ENCODE measurements at regions not wholly inside any gene's neighbourhood (a gene's known extent, or its start where the extent isn't known, plus 50 kb on each side); places are given as distances from the start of the nearest gene placed in this dataset.
"Not testable (repeated sequence)": the region's sequence is repeated elsewhere in the genome, so short reads cannot be mapped to it uniquely, and the experiment has no call there.

DNA sequence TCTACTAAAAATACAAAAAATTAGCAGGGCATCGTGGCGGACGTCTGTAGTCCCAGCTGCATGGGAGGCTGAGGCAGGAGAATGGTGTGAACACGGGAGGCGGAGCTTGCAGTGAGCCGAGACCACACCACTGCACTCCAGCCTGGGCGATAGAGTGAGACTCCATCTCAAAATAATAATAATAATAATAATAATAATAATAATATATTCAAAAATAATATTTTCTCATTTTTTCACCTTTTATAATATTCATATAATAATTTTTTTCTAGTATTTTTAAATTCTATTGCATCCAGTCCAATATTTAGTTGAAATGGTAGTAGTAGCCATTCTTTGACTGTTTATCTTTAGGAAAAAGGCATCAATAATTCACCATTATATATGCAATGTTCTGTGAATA, 1767.7 kb upstream of the ACO1 start:
- not testable (repeated sequence) for H3K27me3 ChIP-seq (replicated peaks; ENCODE audit: control insufficient read depth, insufficient read depth, low read length); H3K4me3 ChIP-seq (ENCODE audit: low read length); DNase-seq (ENCODE audit: low read depth); H3K9me3 ChIP-seq (ENCODE audit: control insufficient read depth, low read length); H3K36me3 ChIP-seq (ENCODE audit: control insufficient read depth, insufficient read depth, low read length, severe bottlenecking); H3K4me1 ChIP-seq (ENCODE audit: control insufficient read depth, insufficient read depth, low read length); H3K9ac ChIP-seq (ENCODE audit: low read length)

DNA sequence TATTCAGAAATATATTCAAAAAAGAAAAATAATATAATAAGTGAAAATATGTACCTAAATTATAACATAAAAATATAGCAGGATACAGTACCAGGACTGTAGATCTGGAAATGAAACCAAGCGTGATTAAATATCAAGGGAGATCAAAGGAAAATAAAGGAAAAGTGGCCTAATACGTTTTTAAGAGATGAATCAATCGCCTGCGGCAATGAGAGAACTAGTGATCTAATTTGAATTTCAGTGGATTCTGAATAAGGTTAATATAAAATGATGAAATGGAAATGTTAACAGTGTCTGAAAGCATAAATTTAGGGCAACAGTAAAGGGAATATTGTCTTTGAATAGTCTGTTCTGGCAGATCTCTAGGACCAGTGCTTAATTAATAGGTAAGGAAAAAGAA, 1761.9 kb upstream of the ACO1 start:
- Histone ChIP-seq H3K9me3 (ENCODE audit: control insufficient read depth, low read length) (no peaks in the 10 kb centered on the region), H3K4me1 (ENCODE audit: control insufficient read depth, insufficient read depth, low read length) (no peaks in the 10 kb centered on the region), H3K27me3 (replicated peaks; ENCODE audit: control insufficient read depth, insufficient read depth, low read length) (no peaks in the 10 kb centered on the region), H3K36me3 (ENCODE audit: control insufficient read depth, insufficient read depth, low read length, severe bottlenecking) (no peaks in the 10 kb centered on the region), H3K9ac (ENCODE audit: low read length) (no peak overlapping the region), H3K4me3 (ENCODE audit: low read length) (no peak overlapping the region)
- no peak for DNase-seq (ENCODE audit: low read depth)

DNA sequence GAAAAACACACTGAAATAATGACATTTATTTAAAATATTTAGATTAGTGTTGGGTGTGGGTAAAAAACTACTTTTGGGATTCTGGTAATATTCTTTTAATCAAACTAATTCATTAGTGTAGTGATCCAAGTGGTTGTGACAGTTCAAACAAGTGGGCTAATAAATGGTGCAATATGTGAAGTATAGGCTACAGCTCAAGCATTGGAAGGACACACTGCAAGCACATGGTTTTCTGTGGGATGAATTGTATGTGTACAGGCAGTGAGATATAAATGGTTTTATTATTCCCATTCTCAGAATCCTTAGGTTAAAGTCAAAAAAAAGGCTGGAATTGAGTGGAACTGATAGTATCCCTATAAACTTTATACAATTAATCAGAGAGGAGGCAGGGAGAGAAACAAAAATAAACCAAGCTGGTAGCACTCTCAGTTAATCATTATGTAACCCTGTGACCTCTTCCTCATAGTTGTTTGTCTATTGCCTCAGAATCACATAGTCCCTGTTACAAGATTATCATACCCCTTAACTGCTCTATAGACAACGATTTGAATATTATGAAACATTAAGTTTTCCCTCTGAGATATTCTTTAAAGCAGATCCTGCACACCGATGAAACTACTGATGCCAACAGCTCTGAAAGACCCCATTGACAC, 1755.4 kb upstream of the ACO1 start:
- H3K4me3 ChIP-seq (ENCODE audit: low read length) = no peak overlapping the region
- no peak overlapping the region for H3K9ac ChIP-seq (ENCODE audit: low read length)
- no peaks in the 10 kb centered on the region for H3K4me1 ChIP-seq (ENCODE audit: control insufficient read depth, insufficient read depth, low read length)
- H3K27me3 ChIP-seq (replicated peaks; ENCODE audit: control insufficient read depth, insufficient read depth, low read length) = no peaks in the 10 kb centered on the region
- no peak for DNase-seq (ENCODE audit: low read depth)
- no peaks in the 10 kb centered on the region for H3K9me3 ChIP-seq (ENCODE audit: control insufficient read depth, low read length)
- H3K36me3 ChIP-seq (ENCODE audit: control insufficient read depth, insufficient read depth, low read length, severe bottlenecking) = no peaks in the 10 kb centered on the region

DNA sequence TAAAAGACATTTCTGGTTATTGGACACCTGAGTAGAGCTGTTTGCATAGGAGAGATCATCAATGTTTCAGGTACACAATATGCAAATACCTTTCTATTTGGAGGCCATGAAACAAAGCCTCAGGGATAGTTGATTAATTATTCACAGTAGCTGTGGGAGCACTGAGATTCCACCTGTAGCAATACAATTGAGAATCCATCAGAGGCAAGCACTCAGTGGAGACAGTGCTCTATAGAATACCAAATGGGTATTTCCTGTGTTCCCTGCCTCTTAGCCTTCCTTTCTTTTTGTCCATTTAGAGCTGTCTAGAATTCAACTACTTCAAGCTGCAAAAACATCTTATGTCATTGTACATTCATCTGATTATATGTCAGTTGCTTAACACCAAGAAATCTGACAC, 1754.0 kb upstream of the ACO1 start:
- H3K9ac ChIP-seq (ENCODE audit: low read length) = no peak overlapping the region
- no peaks in the 10 kb centered on the region for H3K4me1 ChIP-seq (ENCODE audit: control insufficient read depth, insufficient read depth, low read length)
- no peaks in the 10 kb centered on the region for H3K27me3 ChIP-seq (replicated peaks; ENCODE audit: control insufficient read depth, insufficient read depth, low read length)
- H3K36me3 ChIP-seq (ENCODE audit: control insufficient read depth, insufficient read depth, low read length, severe bottlenecking) = no peaks in the 10 kb centered on the region
- H3K9me3 ChIP-seq (ENCODE audit: control insufficient read depth, low read length) = no peaks in the 10 kb centered on the region
- no peak for DNase-seq (ENCODE audit: low read depth)
- no peak overlapping the region for H3K4me3 ChIP-seq (ENCODE audit: low read length)

DNA sequence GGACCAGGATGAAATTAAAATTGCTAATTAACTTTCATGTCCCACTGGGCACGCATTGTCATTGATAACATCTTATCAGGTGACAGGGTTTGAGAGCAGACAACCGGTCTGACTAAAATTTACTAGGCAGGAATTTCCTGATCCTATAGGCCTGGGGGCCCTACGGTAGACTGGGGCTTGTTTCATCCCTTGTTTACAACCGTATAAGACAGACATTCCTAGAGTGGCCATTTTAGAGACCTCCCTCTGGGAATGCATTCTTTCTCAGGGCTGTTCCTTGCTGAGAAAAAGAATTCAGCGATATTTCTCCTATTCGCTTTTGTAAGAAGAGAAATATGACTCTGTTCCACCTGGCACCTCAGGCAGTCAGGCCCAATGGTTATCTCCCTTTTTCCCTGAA, 1737.8 kb upstream of the ACO1 start:
- H3K27me3 ChIP-seq (replicated peaks; ENCODE audit: control insufficient read depth, insufficient read depth, low read length); H3K9ac ChIP-seq (ENCODE audit: low read length); DNase-seq (ENCODE audit: low read depth); H3K4me1 ChIP-seq (ENCODE audit: control insufficient read depth, insufficient read depth, low read length); H3K36me3 ChIP-seq (ENCODE audit: control insufficient read depth, insufficient read depth, low read length, severe bottlenecking); H3K4me3 ChIP-seq (ENCODE audit: low read length): not testable (repeated sequence)
- H3K9me3 ChIP-seq (ENCODE audit: control insufficient read depth, low read length) = peaks cover 16% of the 10 kb centered on the region

DNA sequence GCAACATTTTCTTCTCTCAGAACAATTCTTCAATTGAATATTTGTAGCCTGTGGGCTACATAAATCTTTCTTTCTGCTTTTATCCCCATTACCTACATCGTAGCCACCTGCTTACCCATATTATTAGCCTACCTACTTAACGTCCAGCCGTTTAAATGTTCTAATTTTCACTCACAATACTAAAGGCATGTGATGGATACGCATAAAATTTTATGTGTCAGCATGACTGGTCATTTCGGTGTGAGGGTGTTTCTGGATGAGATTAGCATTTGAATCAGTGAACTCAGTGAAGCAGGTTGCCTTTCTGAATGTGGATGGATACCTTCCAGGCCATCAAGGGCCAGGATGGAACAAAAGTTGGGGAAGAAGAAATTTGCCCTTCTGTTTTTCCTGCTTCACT, 1722.5 kb upstream of the ACO1 start:
- Histone ChIP-seq H3K9me3 (ENCODE audit: control insufficient read depth, low read length) (no peaks in the 10 kb centered on the region), H3K27me3 (replicated peaks; ENCODE audit: control insufficient read depth, insufficient read depth, low read length) (no peaks in the 10 kb centered on the region), H3K36me3 (ENCODE audit: control insufficient read depth, insufficient read depth, low read length, severe bottlenecking) (no peaks in the 10 kb centered on the region), H3K4me3 (ENCODE audit: low read length) (no peak overlapping the region), H3K4me1 (ENCODE audit: control insufficient read depth, insufficient read depth, low read length) (no peaks in the 10 kb centered on the region), H3K9ac (ENCODE audit: low read length) (no peak overlapping the region)
- DNase-seq (ENCODE audit: low read depth) = no peak

DNA sequence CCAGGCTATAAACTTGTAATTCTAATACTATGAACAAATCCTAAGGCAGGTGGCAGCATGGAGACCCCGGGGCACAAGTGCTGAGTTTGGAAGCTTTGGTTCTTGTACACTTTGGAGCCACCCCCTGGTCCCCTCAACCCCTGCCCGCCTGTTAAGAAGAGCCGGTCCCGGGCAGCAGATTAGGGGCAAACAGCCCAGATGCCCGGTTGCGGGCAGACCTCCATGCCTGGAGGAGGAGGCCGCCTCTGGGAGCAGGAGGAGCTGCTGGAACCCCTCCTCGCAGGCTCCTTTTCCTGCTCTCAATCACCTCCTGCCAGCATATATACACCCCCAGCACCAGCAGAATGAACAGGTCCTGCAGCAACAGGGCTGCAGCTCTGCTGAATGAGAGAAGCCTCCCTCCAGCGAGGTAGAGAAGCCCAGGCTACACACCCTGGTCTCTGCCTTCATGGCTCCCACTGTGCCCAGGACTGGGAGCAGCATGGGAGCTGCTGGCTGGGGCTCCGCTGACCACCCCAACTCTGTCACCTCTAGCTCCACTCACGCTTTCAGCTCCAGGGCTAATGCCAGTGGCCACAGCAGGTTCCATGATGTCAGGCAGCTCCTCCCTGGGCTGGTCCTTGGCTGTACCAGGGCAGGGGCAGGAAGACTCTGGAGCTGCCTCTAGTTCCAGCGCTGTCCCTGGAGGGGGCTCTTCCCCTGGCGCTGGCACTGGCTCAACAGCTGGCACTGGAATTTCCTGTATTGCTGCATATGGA, 1713.5 kb upstream of the ACO1 start:
- no peaks in the 10 kb centered on the region for H3K36me3 ChIP-seq (ENCODE audit: control insufficient read depth, insufficient read depth, low read length, severe bottlenecking)
- no peak for DNase-seq (ENCODE audit: low read depth)
- H3K4me1 ChIP-seq (ENCODE audit: control insufficient read depth, insufficient read depth, low read length) = no peaks in the 10 kb centered on the region
- no peak overlapping the region for H3K4me3 ChIP-seq (ENCODE audit: low read length)
- H3K27me3 ChIP-seq (replicated peaks; ENCODE audit: control insufficient read depth, insufficient read depth, low read length) = no peaks in the 10 kb centered on the region
- no peaks in the 10 kb centered on the region for H3K9me3 ChIP-seq (ENCODE audit: control insufficient read depth, low read length)
- no peak overlapping the region for H3K9ac ChIP-seq (ENCODE audit: low read length)

DNA sequence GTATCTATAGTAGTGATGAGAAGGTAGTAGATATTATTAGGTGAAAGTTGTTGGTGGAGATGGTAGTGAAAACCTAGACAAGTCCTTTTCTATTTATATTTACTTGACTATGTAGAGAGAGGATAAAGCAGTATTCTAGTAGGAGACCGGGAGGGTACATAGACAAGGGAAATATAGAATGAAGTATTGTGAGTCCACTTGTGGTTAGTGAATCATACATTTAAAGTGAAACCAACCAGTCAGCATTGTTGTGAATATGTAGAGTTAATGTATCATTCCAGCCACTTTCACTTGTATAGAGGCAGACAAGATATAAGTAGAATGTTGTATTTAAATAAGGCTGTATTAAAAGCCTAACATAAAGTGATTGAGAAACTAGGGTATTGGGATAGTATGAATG, 1711.3 kb upstream of the ACO1 start:
- no peak for DNase-seq (ENCODE audit: low read depth)
- no peak overlapping the region for H3K4me3 ChIP-seq (ENCODE audit: low read length)
- no peaks in the 10 kb centered on the region for H3K27me3 ChIP-seq (replicated peaks; ENCODE audit: control insufficient read depth, insufficient read depth, low read length)
- H3K4me1 ChIP-seq (ENCODE audit: control insufficient read depth, insufficient read depth, low read length) = no peaks in the 10 kb centered on the region
- no peaks in the 10 kb centered on the region for H3K9me3 ChIP-seq (ENCODE audit: control insufficient read depth, low read length)
- H3K9ac ChIP-seq (ENCODE audit: low read length) = no peak overlapping the region
- H3K36me3 ChIP-seq (ENCODE audit: control insufficient read depth, insufficient read depth, low read length, severe bottlenecking) = no peaks in the 10 kb centered on the region

DNA sequence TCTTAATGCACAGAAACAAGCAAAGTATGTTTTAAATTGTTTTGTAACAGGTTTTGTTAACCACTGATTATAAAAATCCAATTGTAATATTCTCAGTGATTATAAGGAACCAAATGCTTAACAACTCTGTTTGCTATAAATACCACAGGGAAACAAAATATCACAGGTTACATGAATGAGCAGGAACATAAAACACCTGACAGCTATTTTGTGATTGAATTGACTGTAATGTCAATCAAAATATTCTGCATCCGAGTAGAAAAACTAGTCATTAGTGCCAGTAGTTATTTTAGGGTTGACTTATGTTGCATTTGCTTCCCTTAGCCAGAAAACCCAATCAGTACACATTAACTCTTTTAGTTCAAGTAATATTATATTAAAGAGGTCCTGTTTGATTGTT, 1707.8 kb upstream of the ACO1 start:
- Histone ChIP-seq H3K9ac (ENCODE audit: low read length) (no peak overlapping the region), H3K36me3 (ENCODE audit: control insufficient read depth, insufficient read depth, low read length, severe bottlenecking) (no peaks in the 10 kb centered on the region), H3K4me3 (ENCODE audit: low read length) (no peak overlapping the region), H3K9me3 (ENCODE audit: control insufficient read depth, low read length) (peaks cover 6% of the 10 kb centered on the region), H3K27me3 (replicated peaks; ENCODE audit: control insufficient read depth, insufficient read depth, low read length) (no peaks in the 10 kb centered on the region), H3K4me1 (ENCODE audit: control insufficient read depth, insufficient read depth, low read length) (no peaks in the 10 kb centered on the region)
- no peak for DNase-seq (ENCODE audit: low read depth)

DNA sequence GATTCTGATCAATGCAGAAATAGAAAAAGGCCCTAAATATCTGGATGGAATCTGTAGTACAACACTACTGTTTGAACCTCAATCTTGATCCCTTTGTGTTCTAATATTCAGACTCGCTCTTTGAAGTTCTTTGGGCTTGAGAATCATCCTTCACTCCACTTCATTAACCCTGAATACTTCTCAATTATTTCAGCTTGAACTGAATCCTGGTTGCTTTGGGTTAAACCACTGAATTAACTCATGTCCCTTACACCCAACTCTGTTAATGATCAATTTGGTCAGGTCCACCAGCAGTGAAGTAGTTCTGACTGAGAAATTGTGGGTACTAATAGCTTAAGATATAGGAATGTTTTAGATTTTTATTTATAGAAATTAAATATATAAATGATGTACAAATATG, 1707.2 kb upstream of the ACO1 start:
- Histone ChIP-seq H3K9me3 (ENCODE audit: control insufficient read depth, low read length) (peaks cover 6% of the 10 kb centered on the region), H3K9ac (ENCODE audit: low read length) (no peak overlapping the region), H3K4me3 (ENCODE audit: low read length) (no peak overlapping the region), H3K4me1 (ENCODE audit: control insufficient read depth, insufficient read depth, low read length) (no peaks in the 10 kb centered on the region), H3K27me3 (replicated peaks; ENCODE audit: control insufficient read depth, insufficient read depth, low read length) (no peaks in the 10 kb centered on the region), H3K36me3 (ENCODE audit: control insufficient read depth, insufficient read depth, low read length, severe bottlenecking) (no peaks in the 10 kb centered on the region)
- no peak for DNase-seq (ENCODE audit: low read depth)

DNA sequence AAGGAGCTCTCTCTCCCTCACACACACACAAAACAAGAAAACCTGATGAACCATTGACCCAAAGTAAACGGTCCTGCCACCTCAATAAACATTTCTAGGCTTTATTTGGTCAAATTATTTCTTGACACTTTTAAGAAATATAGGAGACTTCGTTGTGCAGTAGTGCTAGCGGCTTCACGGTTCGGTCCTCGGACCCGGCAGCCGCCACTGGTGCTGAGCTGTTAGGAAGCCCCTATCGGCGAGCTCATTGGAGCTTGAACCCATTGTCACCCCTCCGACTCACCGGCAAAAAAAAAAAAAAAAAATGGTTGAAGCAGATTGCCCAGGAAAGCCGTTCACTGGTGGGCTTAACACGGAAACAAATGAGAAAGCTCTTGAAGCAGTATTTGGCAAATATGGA, 1695.6 kb upstream of the ACO1 start:
- Histone ChIP-seq H3K9ac (ENCODE audit: low read length) (no peak overlapping the region), H3K4me1 (ENCODE audit: control insufficient read depth, insufficient read depth, low read length) (no peaks in the 10 kb centered on the region), H3K27me3 (replicated peaks; ENCODE audit: control insufficient read depth, insufficient read depth, low read length) (no peaks in the 10 kb centered on the region), H3K9me3 (ENCODE audit: control insufficient read depth, low read length) (no peaks in the 10 kb centered on the region), H3K4me3 (ENCODE audit: low read length) (no peak overlapping the region), H3K36me3 (ENCODE audit: control insufficient read depth, insufficient read depth, low read length, severe bottlenecking) (no peaks in the 10 kb centered on the region)
- no peak for DNase-seq (ENCODE audit: low read depth)

DNA sequence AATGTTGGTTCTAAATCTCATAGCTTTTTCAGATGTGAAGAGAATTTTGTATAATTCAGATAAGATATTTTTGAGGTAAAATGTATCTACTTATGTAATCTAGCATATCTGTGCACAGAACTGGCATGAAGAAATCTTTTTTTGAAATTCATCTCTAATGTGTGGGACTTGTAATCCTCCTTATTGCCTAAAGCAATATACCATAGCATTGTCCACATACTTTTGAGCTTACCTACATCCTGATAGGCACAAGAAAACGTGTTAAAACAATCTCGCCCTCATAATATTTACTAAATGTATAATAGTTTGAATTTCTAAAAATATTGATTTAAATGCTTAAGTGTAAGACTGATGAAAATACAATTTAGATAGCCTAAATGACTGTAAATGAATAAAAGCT, 1686.5 kb upstream of the ACO1 start:
- no peak for DNase-seq (ENCODE audit: low read depth)
- no peaks in the 10 kb centered on the region for H3K4me1 ChIP-seq (ENCODE audit: control insufficient read depth, insufficient read depth, low read length)
- no peaks in the 10 kb centered on the region for H3K36me3 ChIP-seq (ENCODE audit: control insufficient read depth, insufficient read depth, low read length, severe bottlenecking)
- H3K9me3 ChIP-seq (ENCODE audit: control insufficient read depth, low read length) = no peaks in the 10 kb centered on the region
- H3K9ac ChIP-seq (ENCODE audit: low read length) = no peak overlapping the region
- no peak overlapping the region for H3K4me3 ChIP-seq (ENCODE audit: low read length)
- H3K27me3 ChIP-seq (replicated peaks; ENCODE audit: control insufficient read depth, insufficient read depth, low read length) = no peaks in the 10 kb centered on the region

All from adipocyte (in vitro differentiated cells).